Activated CD8-positive, alpha-beta T cell treated with anti-CD3 and anti-CD28 coated beads, Interleukin-2, amount 10 ng/mL, durations not matched to agents 7 days and 5 days (primary cell): ENCODE measurements at regions not wholly inside any gene's neighbourhood (a gene's known extent, or its start where the extent isn't known, plus 50 kb on each side); places are given as distances from the start of the nearest gene placed in this dataset.
"Not testable (repeated sequence)": the region's sequence is repeated elsewhere in the genome, so short reads cannot be mapped to it uniquely, and the experiment has no call there.

ENCODE experiments used
- ATAC-seq: fragments of 150-1000 bp; cut with Tn5 transposase; one replicate; pipeline ENCODE4 v1.10.0; 2021; ENCODE audit warnings: moderate library complexity
- CTCF ChIA-PET: fragments of 350-600 bp; sonication (Branson Sonifier 250); formaldehyde crosslinking; loops from one replicate; lab custom pipeline; 2021; ENCODE audit warnings: antibody characterized with exemption; lab: Charles Lee
- POLR2A ChIA-PET: fragments of 350-600 bp; sonication (Branson Sonifier 250); formaldehyde crosslinking; loops from one replicate; lab custom pipeline; 2021; ENCODE audit warnings: antibody characterized with exemption; lab: Charles Lee
- DNase-seq: peaks from one replicate; pipeline ENCODE4 v3.0.0-alpha.2; 2020
- H3K27ac Mint-ChIP-seq: one replicate; pipeline ENCODE4 v1.8.0; 2021; ENCODE audit warnings: mild to moderate bottlenecking, mixed read lengths
- H3K27me3 Mint-ChIP-seq: one replicate; pipeline ENCODE4 v1.8.0; 2021; ENCODE audit warnings: low read depth, mixed read lengths
- H3K36me3 Mint-ChIP-seq: one replicate; pipeline ENCODE4 v1.8.0; 2021; ENCODE audit warnings: low read depth, mixed read lengths
- H3K4me1 Mint-ChIP-seq: one replicate; pipeline ENCODE4 v1.8.0; 2021; ENCODE audit warnings: low read depth, mixed read lengths
- H3K4me3 Mint-ChIP-seq: one replicate; pipeline ENCODE4 v1.8.0; 2021; ENCODE audit warnings: mild to moderate bottlenecking, mixed read lengths
- H3K9me3 Mint-ChIP-seq: one replicate; pipeline ENCODE4 v1.8.0; 2022; ENCODE audit warnings: mixed read lengths; ENCODE audit not compliant: insufficient read depth

DNA sequence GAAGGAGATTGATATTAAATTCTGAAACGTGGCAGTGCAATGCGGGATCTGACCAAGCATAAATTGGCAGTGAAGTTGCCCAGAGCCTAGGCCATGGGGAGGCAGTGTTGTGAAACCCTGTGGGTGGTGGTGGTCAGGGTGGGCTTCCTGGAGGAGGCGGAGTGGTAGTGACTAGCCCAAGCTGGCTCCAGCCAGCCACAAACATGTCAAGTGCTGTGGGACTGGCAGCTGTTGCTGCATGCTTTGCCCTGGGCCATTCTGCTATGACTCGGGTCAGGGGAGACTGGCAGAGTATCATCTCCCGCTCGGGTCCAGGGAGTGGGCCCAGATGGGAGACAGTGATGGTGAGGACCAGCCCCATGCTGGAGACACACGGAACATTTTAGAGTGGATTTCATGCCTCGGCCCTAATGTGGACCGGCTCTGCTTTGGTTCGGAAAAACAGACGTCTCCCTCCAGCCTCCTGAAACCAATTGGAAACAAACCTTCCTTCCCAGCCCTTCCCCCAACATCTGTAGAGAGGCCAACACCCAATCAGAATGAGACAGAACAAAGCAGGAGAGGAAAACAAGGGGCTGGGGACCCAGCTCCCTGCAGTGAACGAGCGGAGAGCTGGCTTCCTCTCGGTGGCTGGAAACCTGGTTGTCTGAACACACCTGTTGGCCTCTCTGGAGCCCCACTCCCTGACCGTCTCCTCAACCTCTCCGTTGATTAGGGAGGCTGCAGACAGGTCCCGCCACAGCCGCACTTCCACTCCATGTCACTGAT lies 58.2 kb downstream of the TMEM270 start:
- Mint-ChIP-seq H3K4me1 (no peaks in the 10 kb centered on the region), H3K36me3 (no peaks in the 10 kb centered on the region), H3K4me3 (no peak overlapping the region), H3K27ac (no peak overlapping the region), H3K9me3 (no peaks in the 10 kb centered on the region), H3K27me3 (peaks cover 3% of the 10 kb centered on the region)
- ATAC-seq (no peak), DNase-seq (no peak)
- CTCF ChIA-PET = no interaction called here
- POLR2A ChIA-PET = no interaction called here

DNA sequence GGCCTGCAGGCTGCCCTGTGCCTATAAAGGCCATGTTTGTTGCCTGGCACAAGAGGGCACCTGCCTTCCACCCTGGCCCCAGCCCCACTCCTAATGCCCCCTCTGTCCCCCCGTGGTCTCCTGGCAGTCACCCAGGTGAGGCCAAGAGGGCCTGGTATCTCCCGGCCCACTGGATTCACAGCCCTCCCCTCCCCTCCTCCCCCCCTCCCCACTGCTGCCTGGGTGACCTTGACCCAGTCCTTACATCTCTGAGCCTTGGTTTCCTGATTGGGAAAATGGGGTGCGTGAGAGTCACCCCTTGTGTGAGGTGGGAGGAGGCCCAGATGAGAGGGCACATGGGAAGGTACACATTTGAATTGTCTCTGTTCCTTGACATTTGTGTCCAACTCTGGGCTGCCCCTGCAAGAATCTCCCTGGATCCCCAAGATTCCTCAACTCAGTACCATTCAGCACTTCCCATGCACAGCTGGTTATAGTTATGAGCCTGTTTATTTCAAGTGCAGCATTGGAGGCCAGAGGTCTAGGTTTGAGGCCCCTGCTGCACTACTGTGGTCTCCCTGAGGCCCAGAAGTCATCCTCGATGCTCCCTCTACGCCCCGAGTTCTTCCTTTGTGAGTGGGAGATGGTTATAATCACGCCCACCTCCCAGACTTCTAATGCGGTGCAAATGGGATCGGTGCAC lies 58.9 kb downstream of the TMEM270 start:
- POLR2A ChIA-PET = no interaction called here
- no peaks in the 10 kb centered on the region for H3K36me3 Mint-ChIP-seq

DNA sequence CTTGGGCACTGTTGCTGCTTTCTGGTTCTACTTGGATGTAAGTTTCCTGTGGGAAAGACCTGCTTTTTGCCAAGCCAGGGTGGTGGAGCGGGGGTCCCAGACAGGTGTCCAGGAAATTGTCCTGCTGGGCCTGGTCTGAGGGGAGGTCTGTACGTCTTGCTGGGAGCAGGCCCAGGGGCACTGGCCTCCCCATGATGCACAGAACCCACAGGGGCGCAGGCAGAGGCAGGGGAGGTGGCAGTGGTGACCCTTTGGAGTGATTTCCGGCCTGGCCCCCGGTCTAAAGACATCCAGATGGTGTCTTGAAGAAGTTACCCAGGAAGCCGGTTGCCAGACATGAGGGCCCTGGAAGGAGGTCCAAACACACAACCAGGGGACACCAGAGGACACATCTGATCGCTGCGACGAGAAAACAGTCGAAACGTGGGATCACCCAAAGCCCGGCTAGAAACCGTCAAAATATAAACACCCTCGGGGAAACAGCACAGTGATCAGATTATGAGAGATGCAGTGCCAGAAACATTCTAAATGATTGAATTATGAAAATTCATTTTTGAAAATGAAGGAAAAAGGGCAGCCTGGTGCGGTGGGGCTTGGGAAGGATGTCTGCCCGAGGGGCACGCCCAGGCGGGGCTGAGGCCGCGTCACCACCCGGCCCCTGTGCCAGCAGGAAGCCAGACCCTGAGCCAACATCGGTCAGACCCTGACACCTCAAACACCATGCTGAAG lies 59.6 kb downstream of the TMEM270 start:
- Mint-ChIP-seq H3K9me3 (no peaks in the 10 kb centered on the region), H3K4me1 (no peaks in the 10 kb centered on the region), H3K27ac (no peak overlapping the region), H3K36me3 (no peaks in the 10 kb centered on the region), H3K4me3 (no peak overlapping the region), H3K27me3 (peaks cover 3% of the 10 kb centered on the region)
- ChIA-PET CTCF (no interaction called here), POLR2A (no interaction called here)
- ATAC-seq (no peak), DNase-seq (no peak)

More for the DNA sequence above, 58.9 kb downstream of the TMEM270 start:
- H3K4me1 Mint-ChIP-seq = no peaks in the 10 kb centered on the region
- H3K9me3 Mint-ChIP-seq = no peaks in the 10 kb centered on the region
- H3K27me3 Mint-ChIP-seq = peaks cover 3% of the 10 kb centered on the region
- H3K4me3 Mint-ChIP-seq = no peak overlapping the region
- no peak overlapping the region for H3K27ac Mint-ChIP-seq
- ATAC-seq (no peak), DNase-seq (no peak)
- CTCF ChIA-PET = no interaction called here

DNA sequence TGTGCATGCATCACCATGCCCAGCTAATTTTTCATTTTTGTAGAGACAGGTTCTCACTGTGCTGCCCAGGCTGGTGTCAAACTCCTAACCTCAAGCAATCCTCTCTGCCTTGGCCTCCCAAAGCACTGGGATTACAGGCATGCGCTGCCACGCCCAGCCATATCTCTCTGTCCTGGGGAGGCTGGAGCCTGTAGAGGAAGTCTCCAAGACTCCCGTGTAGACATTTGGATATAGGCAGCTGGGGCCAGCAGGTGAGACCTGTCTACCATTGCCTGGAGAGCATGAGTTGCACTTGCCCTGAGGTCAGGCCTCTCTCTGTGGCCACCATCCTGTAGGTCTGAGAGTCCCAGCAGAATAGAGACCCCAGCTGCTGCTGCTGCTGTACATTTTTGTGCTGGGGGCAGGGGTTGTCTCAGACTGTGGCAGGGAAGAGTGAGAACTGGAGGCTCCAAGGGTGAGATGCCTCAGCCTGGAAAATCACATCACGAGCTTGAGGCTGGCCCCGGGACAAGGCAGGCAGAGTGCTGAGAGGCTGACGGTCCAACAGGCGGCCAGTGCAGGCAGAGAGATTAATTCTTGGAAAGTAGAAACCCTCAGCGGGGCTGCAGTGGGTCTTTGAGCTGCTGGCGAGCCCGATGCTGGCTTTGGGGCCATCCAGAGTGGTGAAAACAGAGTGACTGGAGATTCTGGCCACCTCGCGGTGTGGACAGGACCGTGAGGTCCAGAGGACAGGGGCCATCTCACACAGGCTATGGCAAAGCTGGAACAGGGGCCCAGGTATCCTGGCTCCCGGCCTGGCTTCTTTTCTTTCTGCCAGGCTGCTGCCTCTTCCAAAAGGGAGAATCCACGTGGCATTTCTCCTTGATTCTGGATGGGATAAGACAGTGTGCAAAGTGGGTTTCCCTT lies 60.9 kb downstream of the TMEM270 start:
- DNase-seq (no peak), ATAC-seq (no peak)
- CTCF ChIA-PET = no interaction called here
- Mint-ChIP-seq H3K4me3 (no peak overlapping the region), H3K36me3 (no peaks in the 10 kb centered on the region), H3K4me1 (no peaks in the 10 kb centered on the region), H3K9me3 (no peaks in the 10 kb centered on the region), H3K27me3 (peaks cover 10% of the 10 kb centered on the region), H3K27ac (no peak overlapping the region)
- POLR2A ChIA-PET = no interaction called here

DNA sequence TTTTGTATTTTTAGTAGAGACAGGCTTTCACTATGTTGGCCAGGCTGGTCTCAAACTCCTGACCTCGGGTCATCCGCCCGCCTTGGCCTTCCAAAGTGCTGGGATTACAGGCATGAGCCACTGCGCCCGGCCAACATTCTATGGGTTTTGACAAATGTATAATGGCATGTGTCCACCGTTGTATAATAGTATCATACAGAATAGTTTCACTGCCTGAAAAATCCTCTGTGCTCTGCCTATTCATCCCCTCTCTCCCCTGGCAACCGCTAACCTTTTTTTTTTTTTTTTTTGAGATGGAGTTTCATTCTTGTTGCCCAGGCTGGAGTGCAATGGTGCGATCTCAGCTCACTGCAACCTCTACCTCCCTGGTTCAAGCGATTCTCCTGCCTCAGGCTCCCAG lies 67.7 kb downstream of the TMEM270 start:
- CTCF ChIA-PET, POLR2A ChIA-PET, H3K4me3 Mint-ChIP-seq, H3K36me3 Mint-ChIP-seq, DNase-seq, ATAC-seq, H3K27ac Mint-ChIP-seq, H3K4me1 Mint-ChIP-seq, H3K9me3 Mint-ChIP-seq: not testable (repeated sequence)
- peaks cover 17% of the 10 kb centered on the region for H3K27me3 Mint-ChIP-seq

DNA sequence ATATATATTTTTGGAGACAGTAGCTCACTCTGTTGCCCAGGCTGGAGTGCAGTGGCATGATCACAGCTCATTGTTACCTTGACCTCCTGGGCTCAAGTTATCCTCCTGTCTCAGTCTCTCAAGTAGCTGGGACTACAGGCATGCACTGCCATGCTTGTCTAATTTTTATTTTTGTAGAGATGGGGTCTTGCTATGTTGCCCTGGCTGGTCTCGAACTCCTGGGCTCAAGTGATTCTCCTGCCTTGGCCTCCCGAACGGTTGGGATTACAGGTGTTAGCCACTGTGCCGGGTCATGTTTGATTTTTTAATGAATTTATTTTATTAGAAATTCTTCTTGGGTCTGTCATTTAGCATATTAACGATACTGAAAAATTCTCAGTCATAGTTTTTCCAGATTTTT lies 70.5 kb downstream of the TMEM270 start:
- H3K36me3 Mint-ChIP-seq = no peaks in the 10 kb centered on the region
- ATAC-seq (no peak), DNase-seq (no peak)
- ChIA-PET CTCF (no interaction called here), POLR2A (no interaction called here)
- H3K4me3 Mint-ChIP-seq = no peak overlapping the region
- no peaks in the 10 kb centered on the region for H3K9me3 Mint-ChIP-seq
- H3K27ac Mint-ChIP-seq = no peak overlapping the region
- no peaks in the 10 kb centered on the region for H3K4me1 Mint-ChIP-seq
- H3K27me3 Mint-ChIP-seq = peaks cover 15% of the 10 kb centered on the region

DNA sequence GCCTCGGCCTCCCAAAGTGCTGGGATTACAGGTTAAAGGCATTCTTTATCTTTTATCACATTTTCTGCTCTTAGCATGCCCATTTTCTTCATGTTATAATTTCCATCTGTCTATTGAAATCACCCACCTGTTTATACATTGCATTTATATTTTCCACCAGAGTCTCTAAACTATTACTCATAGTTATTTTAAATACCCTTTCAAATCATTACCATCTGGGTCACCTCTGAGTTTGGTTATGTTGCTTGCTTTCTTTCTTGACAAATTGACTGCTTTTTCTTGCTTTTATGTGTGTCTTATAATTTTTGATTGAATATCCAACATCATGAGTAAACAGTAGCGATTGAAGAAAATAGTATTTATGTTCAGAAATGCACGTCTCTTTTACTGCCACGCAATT lies 71.4 kb downstream of the TMEM270 start:
- POLR2A ChIA-PET = no interaction called here
- no peaks in the 10 kb centered on the region for H3K36me3 Mint-ChIP-seq
- H3K9me3 Mint-ChIP-seq = no peaks in the 10 kb centered on the region
- DNase-seq (no peak), ATAC-seq (no peak)
- H3K27me3 Mint-ChIP-seq = peaks cover 13% of the 10 kb centered on the region
- no peak overlapping the region for H3K27ac Mint-ChIP-seq
- CTCF ChIA-PET = no interaction called here
- H3K4me3 Mint-ChIP-seq = no peak overlapping the region
- H3K4me1 Mint-ChIP-seq = no peaks in the 10 kb centered on the region

DNA sequence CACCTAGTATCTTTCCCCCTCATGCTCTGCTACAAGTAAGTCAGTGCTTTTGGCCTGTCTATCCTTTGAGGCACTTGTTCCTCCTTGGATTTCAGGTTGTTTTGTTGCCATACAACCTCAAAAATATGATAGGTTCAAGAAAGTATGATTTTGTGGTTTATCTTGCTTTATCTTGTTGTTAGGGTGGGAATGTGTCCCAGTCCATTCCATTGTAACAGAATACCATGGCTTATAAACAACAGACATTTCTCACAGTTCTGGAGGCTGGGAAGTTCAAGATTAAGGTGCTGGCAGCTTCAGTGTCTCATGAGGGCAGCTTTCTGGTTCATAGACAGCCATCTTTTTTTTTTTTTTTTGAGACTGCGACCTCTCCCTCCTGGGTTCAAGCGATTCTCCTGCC lies 72.1 kb downstream of the TMEM270 start:
- no peak for ATAC-seq
- H3K27ac Mint-ChIP-seq = no peak overlapping the region
- no peaks in the 10 kb centered on the region for H3K4me1 Mint-ChIP-seq
- H3K36me3 Mint-ChIP-seq = no peaks in the 10 kb centered on the region
- no peak overlapping the region for H3K4me3 Mint-ChIP-seq
- peaks cover 10% of the 10 kb centered on the region for H3K27me3 Mint-ChIP-seq
- DNase-seq = no peak
- CTCF ChIA-PET = no interaction called here
- POLR2A ChIA-PET = no interaction called here
- H3K9me3 Mint-ChIP-seq = no peaks in the 10 kb centered on the region

DNA sequence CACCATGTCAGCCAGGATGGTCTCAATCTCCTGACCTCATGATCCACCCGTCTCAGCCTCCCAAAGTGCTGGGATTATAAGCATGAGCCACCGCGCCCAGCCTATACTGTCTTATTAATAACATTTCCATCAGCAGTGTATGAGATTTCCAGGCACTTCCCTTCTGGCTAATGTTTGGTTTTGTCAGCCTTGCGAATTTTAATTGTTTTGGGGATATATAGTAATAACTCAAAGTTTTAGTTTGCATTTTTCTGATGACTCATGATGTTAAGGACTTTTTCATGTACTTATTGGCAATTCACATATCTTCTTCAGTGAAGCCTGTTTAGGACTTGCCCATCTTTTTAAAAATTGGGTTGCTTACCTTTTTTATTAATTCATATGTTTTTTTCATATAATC lies 76.0 kb downstream of the TMEM270 start:
- H3K27me3 Mint-ChIP-seq = peaks cover 7% of the 10 kb centered on the region
- ATAC-seq = no peak
- H3K4me1 Mint-ChIP-seq = no peaks in the 10 kb centered on the region
- H3K27ac Mint-ChIP-seq = no peak overlapping the region
- no peak overlapping the region for H3K4me3 Mint-ChIP-seq
- ChIA-PET CTCF (no interaction called here), POLR2A (no interaction called here)
- peaks cover 9% of the 10 kb centered on the region for H3K9me3 Mint-ChIP-seq
- no peaks in the 10 kb centered on the region for H3K36me3 Mint-ChIP-seq
- DNase-seq = no peak

DNA sequence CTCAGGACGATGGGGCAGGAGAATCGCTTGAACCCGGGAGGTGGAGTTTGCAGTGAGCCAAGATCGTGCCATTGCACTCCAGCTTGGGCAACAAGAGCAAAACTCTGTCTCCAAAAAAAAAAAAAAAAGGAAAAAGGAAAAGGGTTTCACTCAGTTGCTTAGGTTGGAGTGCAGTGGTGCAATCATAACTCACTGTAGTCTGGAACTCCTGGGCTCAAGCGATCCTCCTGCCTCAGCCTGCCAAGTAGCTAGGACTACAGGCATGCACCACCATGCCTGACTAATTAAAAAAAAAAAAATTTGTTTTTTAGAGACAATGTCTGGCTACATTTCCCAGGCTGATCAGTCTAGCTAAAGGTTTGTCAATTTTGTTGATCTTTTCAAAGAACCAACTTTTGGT lies 76.7 kb downstream of the TMEM270 start:
- CTCF ChIA-PET, H3K36me3 Mint-ChIP-seq, H3K9me3 Mint-ChIP-seq, H3K4me1 Mint-ChIP-seq, POLR2A ChIA-PET, ATAC-seq, DNase-seq, H3K4me3 Mint-ChIP-seq, H3K27ac Mint-ChIP-seq, H3K27me3 Mint-ChIP-seq: not testable (repeated sequence)

DNA sequence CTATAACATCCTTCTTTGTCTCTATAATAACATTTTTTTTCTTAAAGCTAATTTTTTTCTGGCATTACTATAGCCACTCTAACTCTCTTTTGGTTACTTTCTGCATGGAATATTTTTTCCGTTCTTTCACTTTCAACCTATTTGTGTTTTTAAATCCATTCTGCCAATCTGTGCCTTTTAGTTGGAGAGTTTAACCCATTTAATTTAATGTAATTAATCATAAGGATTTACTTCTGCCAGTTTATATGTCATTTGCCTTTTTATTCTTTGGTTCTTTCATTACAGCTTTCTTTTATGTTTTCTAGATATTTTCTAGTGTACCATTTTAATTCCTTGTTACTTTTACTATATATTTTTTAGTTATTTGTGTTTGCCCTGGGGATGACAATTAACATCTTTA lies 78.6 kb downstream of the TMEM270 start:
- ChIA-PET POLR2A (no interaction called here), CTCF (no interaction called here)
- DNase-seq (no peak), ATAC-seq (no peak)
- Mint-ChIP-seq H3K9me3 (peaks cover 9% of the 10 kb centered on the region), H3K27me3 (peaks cover 3% of the 10 kb centered on the region), H3K36me3 (no peaks in the 10 kb centered on the region), H3K4me1 (no peaks in the 10 kb centered on the region), H3K4me3 (no peak overlapping the region), H3K27ac (no peak overlapping the region)
